GM18867 (cell line): ENCODE measurements at regions not wholly inside any gene's neighbourhood (a gene's known extent, or its start where the extent isn't known, plus 50 kb on each side); places are given as distances from the start of the nearest gene placed in this dataset.

ENCODE experiments used
- ATAC-seq: cut with Tn5 transposase; IDR thresholded peaks from one replicate; pipeline ENCODE4 v1.9.1; 2021; ENCODE audit warnings: mild to moderate bottlenecking, moderate library complexity; ENCODE audit not compliant: unreplicated experiment

- no peak for ATAC-seq
Observed at GRCh38 chr17:74148446-74148845, 55.0 kb upstream of the RPL38 start.

GRCh38 chr17:74148901-74149596, 54.4 kb upstream of the RPL38 start:
- ATAC-seq: no peak

GRCh38 chr17:74149597-74150427, 53.7 kb upstream of the RPL38 start:
- no peak for ATAC-seq

GRCh38 chr17:74150428-74151025, 53.0 kb upstream of the RPL38 start:
- ATAC-seq: no peak

- no peak for ATAC-seq
Observed at GRCh38 chr17:74151551-74152315, 51.7 kb upstream of the RPL38 start.

GRCh38 chr17:74152591-74153455, 50.7 kb upstream of the RPL38 start:
- ATAC-seq: no peak

GRCh38 chr17:74153456-74153810, 50.0 kb upstream of the RPL38 start:
- ATAC-seq: no peak
